ENCODE measurements at regions not wholly inside any gene's neighbourhood (a gene's known extent, or its start where the extent isn't known, plus 50 kb on each side); places are given as distances from the start of the nearest gene placed in this dataset.
"Not testable (repeated sequence)": the region's sequence is repeated elsewhere in the genome, so short reads cannot be mapped to it uniquely, and the experiment has no call there.

DNA sequence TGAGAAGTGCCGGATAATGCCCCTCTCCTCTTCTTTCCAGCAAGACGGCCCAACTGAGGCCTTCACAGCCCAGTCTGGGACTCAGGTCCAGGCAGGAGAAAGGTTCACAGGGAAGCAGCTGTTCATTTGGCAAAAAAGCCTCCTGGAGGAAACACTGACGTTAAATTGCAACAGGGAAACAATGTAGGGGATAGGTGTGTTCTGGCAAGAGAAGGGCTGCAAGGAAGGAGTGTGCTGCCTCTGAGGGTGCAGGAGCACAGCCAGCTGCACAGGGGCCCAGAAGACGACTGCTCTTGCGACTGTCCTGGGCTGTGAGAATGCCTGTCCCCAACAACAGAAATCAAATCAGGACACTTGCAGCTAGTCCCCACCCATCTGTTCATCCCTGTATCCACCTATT, 70.6 kb upstream of the PMEPA1 start:
- Histone ChIP-seq H3K4me1 (peaks cover 37% of the 10 kb centered on the region), H3K4me3 (no peak overlapping the region), H3K27ac (no peak overlapping the region), H3K36me3 (no peaks in the 10 kb centered on the region), H3K9me3 (replicated peaks) (0 out of 2 replicates have a peak, but pooled peaks cover 3% of the 10 kb centered on the region), H3K27me3 (no peaks in the 10 kb centered on the region)
- no peak for DNase-seq

GRCh38 chr20:57779401-57780003, 69.7 kb upstream of the PMEPA1 start:
- Histone ChIP-seq H3K27me3 (no peaks in the 10 kb centered on the region), H3K27ac (no peak overlapping the region), H3K4me3 (no peak overlapping the region), H3K9me3 (replicated peaks) (0 out of 2 replicates have a peak, but pooled peaks cover 3% of the 10 kb centered on the region), H3K36me3 (no peaks in the 10 kb centered on the region), H3K4me1 (peaks cover 37% of the 10 kb centered on the region)
- no peak for DNase-seq

DNA sequence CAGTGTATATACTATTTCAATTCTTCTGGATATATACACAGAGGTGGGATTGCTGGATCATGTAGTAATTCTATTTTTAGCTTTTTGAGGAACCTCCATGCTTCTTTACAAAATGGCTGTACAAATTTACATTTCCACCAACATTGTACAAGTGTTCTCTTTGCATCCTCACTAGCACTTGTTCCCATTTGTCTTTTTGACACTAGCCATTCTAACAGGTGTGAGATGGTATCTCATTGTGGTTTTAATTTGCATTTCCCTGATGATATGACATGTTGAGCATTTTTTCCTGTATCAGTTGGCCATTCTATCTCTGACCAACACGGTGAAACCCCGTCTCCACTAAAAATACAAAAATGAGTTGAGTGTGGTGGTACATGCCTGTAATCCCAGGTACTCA, 68.1 kb upstream of the PMEPA1 start:
- H3K27ac ChIP-seq: peak overlapping the region; percentile 36
- H3K36me3 ChIP-seq: no peaks in the 10 kb centered on the region
- peaks cover 49% of the 10 kb centered on the region for H3K4me1 ChIP-seq
- DNase-seq: peak in 1 of 2 experiments; percentile 90
- H3K27me3 ChIP-seq: no peaks in the 10 kb centered on the region
- 0 out of 2 replicates have a peak, but pooled peaks cover 3% of the 10 kb centered on the region for H3K9me3 ChIP-seq (replicated peaks)
- no peak overlapping the region for H3K4me3 ChIP-seq

DNA sequence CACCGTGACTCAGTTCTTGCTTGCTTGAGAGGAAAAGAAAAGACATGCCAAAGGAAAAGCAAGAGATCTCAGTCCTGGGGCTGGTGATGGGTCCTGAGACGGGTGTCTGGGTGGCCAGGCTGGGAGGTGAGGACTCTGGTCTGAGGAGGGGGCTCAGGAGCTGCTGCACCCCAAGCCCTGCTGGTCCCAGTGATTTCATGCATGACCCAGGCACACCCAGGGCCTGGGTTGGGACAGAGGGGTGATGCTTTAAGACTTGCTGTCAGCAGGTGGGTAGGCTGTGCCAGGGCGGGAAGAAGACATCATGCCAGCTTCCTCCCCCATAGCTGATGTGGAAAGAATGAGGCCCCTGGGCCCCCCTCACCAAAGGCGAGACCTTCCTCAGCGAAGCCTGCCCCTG, 65.1 kb upstream of the PMEPA1 start:
- H3K9me3 ChIP-seq (replicated peaks): no peaks in the 10 kb centered on the region
- H3K27me3 ChIP-seq: no peaks in the 10 kb centered on the region
- H3K36me3 ChIP-seq: no peaks in the 10 kb centered on the region
- H3K4me1 ChIP-seq: peaks cover 57% of the 10 kb centered on the region
- no peak overlapping the region for H3K4me3 ChIP-seq
- no peak overlapping the region for H3K27ac ChIP-seq
- DNase-seq: no peak

DNA sequence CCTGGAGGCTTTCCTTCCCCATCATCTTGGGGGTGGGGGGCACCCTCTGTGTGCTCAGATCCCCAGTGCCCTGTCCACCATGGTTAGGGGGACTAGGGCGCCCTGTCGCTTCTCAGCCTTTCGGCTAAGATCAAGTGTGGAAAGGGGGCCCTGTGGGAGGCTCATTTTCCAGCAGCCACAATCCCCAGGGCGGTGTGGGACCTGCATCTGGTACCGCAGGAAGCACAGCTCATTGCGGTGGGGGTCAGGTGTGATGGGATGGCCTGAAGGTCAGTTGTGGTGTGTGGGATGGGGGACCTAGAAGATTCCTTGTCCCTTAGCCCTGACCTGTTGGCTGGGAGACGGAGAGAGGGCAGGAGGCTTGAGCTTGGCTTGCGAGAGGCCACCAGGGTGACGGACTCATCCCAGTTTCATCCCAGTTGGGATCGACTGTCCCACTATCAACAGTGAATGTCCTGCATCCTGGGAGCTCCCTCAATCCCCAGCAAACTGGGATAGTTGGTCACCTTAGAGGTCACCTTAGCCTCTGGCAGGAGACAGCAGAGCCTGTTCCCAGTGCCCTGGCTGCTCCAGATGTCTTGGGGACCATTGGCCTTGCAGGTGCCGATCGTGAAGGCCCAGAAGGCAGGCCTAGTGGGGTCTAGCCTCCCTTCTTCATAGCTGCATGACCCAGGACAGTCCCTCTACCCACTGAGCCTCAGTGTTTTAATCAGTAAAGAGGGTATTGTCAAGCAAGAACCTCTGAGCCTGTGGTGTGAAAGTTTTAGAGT, 64.5 kb upstream of the PMEPA1 start:
- Histone ChIP-seq H3K27me3 (no peaks in the 10 kb centered on the region), H3K36me3 (no peaks in the 10 kb centered on the region), H3K27ac (peak overlapping the region; percentile 6; the same call in 1 of the 2 replicates), H3K4me3 (no peak overlapping the region), H3K9me3 (replicated peaks) (no peaks in the 10 kb centered on the region), H3K4me1 (peaks cover 57% of the 10 kb centered on the region)
- DNase-seq: no peak

DNA sequence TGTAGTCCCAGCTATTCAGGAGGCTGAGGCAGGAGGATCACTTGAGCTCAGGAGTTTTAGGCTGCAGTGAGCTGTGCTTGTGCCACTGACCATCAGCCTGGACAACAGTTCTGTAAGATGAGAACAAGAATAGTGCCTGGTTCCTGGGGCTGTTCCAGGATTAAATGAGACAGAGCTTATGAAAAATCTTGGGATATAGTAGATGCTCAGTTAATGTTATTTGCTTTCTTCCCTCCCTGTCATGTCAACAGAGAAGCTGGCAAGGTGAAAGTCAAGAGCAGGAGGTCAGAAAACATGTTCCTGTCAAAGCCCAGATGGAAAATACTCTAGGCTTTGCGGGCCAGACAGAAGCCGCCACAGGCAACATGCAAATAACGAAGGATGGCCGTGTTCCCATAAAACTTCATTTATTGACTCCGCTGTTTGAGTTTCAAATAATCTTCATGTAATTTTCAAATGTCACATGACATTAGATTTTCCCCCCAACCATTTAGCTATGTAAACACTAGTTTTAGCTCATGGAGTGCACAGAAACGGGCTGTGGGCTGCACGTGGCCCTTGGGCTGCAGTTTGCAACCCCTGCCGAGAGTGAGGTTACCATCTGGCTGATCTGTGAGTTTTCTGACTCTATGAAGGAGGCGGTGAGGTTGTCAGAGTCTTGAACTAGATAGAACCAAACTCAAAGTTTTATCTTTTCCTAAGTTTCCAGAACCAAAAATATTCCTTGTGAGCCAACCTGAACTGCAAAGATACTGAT, 63.4 kb upstream of the PMEPA1 start:
- Histone ChIP-seq H3K4me3 (no peak overlapping the region), H3K27me3 (no peaks in the 10 kb centered on the region), H3K4me1 (peaks cover 50% of the 10 kb centered on the region), H3K36me3 (no peaks in the 10 kb centered on the region), H3K27ac (no peak overlapping the region; the same call in 1 of the 2 replicates), H3K9me3 (replicated peaks) (no peaks in the 10 kb centered on the region)
- DNase-seq: no peak

DNA sequence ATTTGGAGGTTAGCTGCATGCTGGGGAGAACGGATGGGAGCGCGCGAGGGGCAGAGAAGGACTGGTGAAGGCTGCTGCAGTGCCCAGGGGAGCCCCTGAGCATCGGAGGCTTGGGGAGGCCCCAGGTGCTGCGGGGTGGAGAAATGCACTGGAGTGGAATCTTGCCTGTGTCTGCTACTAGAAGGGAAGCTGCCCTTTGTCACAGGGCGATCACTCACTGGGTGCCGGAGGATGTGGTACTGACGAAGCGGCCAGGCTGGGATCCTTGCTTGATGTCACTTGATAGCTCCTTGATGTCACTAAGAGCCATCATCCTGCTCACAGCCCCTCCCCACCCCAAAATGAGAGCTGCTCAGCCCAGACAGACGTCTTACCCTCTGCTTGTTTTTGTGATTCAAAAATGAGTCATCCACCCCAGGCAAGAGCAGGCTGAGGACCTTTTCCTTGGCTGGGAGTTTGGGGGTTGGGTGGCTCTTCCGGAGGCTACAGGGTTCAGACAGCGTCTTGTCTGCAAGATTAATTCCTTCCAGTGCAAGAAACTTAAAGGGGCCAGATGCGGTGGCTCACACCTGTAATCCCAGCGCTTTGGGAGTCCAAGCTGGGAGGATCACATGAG, 62.6 kb upstream of the PMEPA1 start:
- H3K9me3 ChIP-seq (replicated peaks): no peaks in the 10 kb centered on the region
- no peaks in the 10 kb centered on the region for H3K27me3 ChIP-seq
- peak overlapping the region; percentile 7; the same call in 1 of the 2 replicates for H3K27ac ChIP-seq
- H3K36me3 ChIP-seq: no peaks in the 10 kb centered on the region
- peak overlapping the region; percentile 0; the same call in 1 of the 2 replicates for H3K4me3 ChIP-seq
- peak; percentile 78 to 80 for DNase-seq
- H3K4me1 ChIP-seq: peaks cover 44% of the 10 kb centered on the region

DNA sequence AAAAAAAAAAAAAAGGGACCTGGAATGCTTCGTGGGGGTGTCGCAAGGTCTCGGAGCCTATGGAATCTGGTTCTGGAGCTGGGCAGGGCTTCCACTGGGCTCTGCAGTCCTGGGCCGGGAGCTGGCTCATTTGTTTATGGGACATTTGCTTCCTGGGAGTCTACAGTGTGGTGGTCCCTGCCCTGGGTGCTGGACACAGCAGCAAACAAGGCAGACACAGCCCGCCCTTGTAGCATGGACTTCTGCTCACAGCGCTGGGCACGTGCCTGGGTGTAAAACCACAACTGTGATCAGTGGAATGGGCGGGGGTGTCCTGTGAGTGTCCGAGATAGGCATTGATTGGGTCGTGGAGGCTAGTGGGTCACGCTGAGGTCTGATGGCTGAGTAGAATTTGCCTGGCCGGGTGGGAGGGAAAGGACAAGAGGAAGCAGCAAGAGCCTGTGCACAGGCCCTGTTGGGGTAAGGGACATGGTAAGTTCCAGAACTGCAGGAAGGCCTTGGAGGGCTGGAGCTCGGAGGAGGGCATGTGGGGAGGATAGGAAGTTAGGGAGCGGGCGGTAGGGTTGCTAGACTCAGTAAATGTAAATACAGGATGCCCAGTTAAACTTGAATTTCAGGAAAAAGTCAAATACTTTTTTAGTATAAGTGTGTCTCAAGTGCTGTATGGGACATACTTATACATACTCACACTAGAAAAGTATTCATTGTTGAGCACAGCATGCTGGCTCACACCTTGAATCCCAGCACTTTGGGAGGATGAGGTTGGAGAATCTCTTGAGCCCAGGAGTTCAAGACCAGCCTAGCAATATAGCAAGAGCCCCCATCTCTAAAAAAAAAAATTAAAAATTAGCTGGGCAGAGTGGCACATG, 61.3 kb upstream of the PMEPA1 start:
- peak in 1 of 2 experiments; percentile 15 for DNase-seq
- H3K4me3 ChIP-seq: no peak overlapping the region
- H3K4me1 ChIP-seq: peaks cover 35% of the 10 kb centered on the region
- H3K36me3 ChIP-seq: no peaks in the 10 kb centered on the region
- H3K9me3 ChIP-seq (replicated peaks): peaks cover 4% of the 10 kb centered on the region; the same call in 1 of the 2 replicates
- no peaks in the 10 kb centered on the region for H3K27me3 ChIP-seq
- no peak overlapping the region for H3K27ac ChIP-seq

- H3K27ac ChIP-seq; H3K4me3 ChIP-seq; H3K36me3 ChIP-seq; H3K9me3 ChIP-seq (replicated peaks); DNase-seq; H3K27me3 ChIP-seq: not testable (repeated sequence)
- H3K4me1 ChIP-seq: peaks cover 35% of the 10 kb centered on the region
These were observed 60.6 kb upstream of the PMEPA1 start for GRCh38 chr20:57770401-57770800.

DNA sequence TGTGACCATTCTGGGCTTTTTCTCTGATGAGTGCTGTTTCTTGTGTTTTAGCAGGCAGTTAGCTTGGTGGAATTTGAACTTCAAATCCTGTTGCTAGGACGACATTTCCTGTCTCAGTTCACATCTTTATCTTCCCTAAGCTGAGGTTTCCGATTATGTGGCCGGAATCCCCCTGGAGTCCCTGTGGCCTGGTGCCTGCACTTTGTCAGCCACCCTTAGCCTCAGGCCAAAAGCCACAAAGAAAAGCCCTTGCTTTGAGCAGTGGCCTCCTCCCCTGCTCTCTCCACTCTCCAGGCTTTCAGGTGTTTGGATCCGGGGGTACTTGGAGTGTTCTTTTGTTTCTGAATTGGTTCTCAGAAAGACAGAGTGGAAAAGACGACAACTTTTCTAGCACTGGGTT, 59.9 kb upstream of the PMEPA1 start:
- Histone ChIP-seq H3K36me3 (no peaks in the 10 kb centered on the region), H3K9me3 (replicated peaks) (peaks cover 5% of the 10 kb centered on the region; the same call in 1 of the 2 replicates), H3K4me3 (no peak overlapping the region), H3K4me1 (peaks cover 35% of the 10 kb centered on the region), H3K27me3 (no peaks in the 10 kb centered on the region), H3K27ac (no peak overlapping the region)
- peak; percentile 53 to 65 for DNase-seq

DNA sequence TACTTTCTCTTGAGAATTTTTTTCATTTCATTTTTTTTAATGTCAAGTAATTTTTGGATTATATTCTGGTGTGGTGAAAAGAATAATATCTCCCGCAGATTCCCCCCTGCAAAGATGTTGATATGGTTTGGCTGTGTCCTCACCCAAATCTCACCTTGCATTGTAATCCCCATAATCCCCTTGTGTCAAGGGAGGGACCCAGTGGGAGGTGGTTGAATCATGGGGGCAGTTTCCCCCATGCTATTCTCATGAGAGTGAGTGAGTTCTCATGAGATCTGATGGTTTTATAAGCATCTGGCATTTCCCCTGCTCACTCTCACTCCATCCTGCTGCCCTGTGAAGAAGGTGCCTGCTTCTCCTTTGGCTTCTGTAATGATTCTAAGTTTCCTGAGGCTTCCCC, 58.7 kb upstream of the PMEPA1 start:
- H3K4me1 ChIP-seq: peaks cover 28% of the 10 kb centered on the region
- H3K27ac ChIP-seq: no peak overlapping the region
- H3K4me3 ChIP-seq: no peak overlapping the region
- peaks cover 11% of the 10 kb centered on the region for H3K9me3 ChIP-seq (replicated peaks)
- no peak for DNase-seq
- H3K27me3 ChIP-seq: no peaks in the 10 kb centered on the region
- H3K36me3 ChIP-seq: no peaks in the 10 kb centered on the region

DNA sequence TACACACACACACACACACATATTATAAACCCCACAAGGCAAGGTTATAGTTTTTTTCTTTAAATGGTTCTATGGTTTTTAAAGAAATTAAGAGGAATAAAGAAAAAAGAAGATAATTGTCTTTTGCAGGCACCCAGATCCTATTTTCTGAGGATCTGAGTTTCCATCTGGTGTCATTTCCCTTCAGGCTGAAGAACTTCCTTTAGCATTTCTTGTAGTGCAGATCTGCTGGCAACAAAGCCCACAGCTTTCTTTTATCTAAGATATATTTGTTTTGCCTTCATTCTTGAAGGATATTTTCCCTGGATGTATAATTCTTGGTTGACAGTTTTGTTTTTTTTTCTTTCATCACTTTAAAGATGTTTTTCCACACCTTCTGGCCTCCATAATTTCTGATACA, 57.6 kb upstream of the PMEPA1 start:
- peaks cover 19% of the 10 kb centered on the region for H3K4me1 ChIP-seq
- H3K27ac ChIP-seq: no peak overlapping the region
- peaks cover 11% of the 10 kb centered on the region for H3K9me3 ChIP-seq (replicated peaks)
- no peaks in the 10 kb centered on the region for H3K27me3 ChIP-seq
- no peak overlapping the region for H3K4me3 ChIP-seq
- H3K36me3 ChIP-seq: no peaks in the 10 kb centered on the region
- no peak for DNase-seq

DNA sequence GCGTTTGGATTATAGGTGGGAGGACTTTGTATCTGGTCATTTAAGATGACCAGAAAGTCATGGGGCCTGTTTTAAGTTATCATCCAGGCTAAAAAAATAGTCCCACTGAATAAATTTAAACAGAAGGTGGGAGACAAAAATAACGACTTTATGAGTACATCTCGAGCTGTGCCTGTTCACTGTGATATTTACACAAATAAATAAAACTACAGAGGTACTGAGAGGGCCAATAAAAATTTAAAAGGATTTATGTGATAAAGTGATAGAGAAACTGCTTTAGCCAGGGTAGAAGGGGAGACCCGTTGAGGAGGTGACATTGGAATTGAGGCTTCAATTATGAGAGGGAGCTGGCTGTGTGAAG, 53.4 kb upstream of the PMEPA1 start:
- DNase-seq: no peak
- Histone ChIP-seq H3K36me3 (no peaks in the 10 kb centered on the region), H3K9me3 (replicated peaks) (peaks cover 11% of the 10 kb centered on the region), H3K27me3 (no peaks in the 10 kb centered on the region), H3K4me1 (no peaks in the 10 kb centered on the region), H3K27ac (no peak overlapping the region), H3K4me3 (no peak overlapping the region)
